ENCODE measurements at regions not wholly inside any gene's neighbourhood (a gene's known extent, or its start where the extent isn't known, plus 50 kb on each side); places are given as distances from the start of the nearest gene placed in this dataset.

- TF ChIP-seq, protein P1, sequence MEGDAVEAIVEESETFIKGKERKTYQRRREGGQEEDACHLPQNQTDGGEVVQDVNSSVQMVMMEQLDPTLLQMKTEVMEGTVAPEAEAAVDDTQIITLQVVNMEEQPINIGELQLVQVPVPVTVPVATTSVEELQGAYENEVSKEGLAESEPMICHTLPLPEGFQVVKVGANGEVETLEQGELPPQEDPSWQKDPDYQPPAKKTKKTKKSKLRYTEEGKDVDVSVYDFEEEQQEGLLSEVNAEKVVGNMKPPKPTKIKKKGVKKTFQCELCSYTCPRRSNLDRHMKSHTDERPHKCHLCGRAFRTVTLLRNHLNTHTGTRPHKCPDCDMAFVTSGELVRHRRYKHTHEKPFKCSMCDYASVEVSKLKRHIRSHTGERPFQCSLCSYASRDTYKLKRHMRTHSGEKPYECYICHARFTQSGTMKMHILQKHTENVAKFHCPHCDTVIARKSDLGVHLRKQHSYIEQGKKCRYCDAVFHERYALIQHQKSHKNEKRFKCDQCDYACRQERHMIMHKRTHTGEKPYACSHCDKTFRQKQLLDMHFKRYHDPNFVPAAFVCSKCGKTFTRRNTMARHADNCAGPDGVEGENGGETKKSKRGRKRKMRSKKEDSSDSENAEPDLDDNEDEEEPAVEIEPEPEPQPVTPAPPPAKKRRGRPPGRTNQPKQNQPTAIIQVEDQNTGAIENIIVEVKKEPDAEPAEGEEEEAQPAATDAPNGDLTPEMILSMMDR (IDR thresholded peaks at IDR 0.05; ENCODE audit: low read length): no peak
- TF ChIP-seq EZH2 (IDR thresholded peaks at IDR 0.05; ENCODE audit: borderline replicate concordance, low read length): no peak
Measured at GRCh38 chr3:44160818-44161217, 80.9 kb upstream of the TOPAZ1 start.
